SK-N-SH (cell line): ENCODE measurements at regions not wholly inside any gene's neighbourhood (a gene's known extent, or its start where the extent isn't known, plus 50 kb on each side); places are given as distances from the start of the nearest gene placed in this dataset.

Source experiments
- EP300 ChIP-seq, 2 experiments: IDR thresholded peaks; 2 replicates each; pipeline versions ENCODE4 v1.4.0 to v1.6.1; 2012; ENCODE audit warnings: borderline replicate concordance in 1 of 2, low read depth in 1 of 2, low read length in 1 of 2
- NRF1 ChIP-seq: IDR thresholded peaks from 2 replicates; pipeline ENCODE4 v1.6.1; 2012; ENCODE audit warnings: low read depth, mild to moderate bottlenecking, low read length
- TF ChIP-seq, protein P1 (sequence below): fragments of 200-600 bp; sonication (generic); IDR thresholded peaks from 2 replicates; pipeline ENCODE4 v1.6.1; 2017; ENCODE audit warnings: antibody characterized with exemption, mild to moderate bottlenecking, moderate library complexity
- TF ChIP-seq, protein P2 (sequence below): IDR thresholded peaks from 2 replicates; pipeline ENCODE4 v1.4.0; 2012; ENCODE audit warnings: low read depth, borderline replicate concordance
- TF ChIP-seq, protein P3 (sequence below): IDR thresholded peaks from 2 replicates; pipeline ENCODE4 v1.6.1; 2012; ENCODE audit warnings: mild to moderate bottlenecking, low read depth, low read length, moderate library complexity

DNA sequence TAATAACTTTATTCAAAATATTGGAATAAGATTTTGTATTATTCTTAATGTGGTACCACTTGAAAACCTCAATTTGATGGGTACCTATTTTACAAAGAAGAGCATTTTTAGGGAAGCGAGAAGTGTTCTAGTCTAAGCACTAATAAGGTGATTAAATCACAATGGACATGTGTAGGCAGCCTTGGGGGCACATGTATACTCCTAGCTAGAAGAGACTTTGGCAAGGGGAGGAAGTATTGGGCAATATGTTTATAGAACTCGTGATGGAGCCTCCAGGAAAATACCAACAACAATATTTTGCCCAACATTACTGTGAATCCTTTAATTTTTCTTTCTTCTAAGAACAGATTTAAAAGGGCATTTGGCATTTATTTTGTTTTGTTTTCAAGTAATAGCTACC, 280.3 kb downstream of the ADAMTS20 start:
- TF ChIP-seq, protein P1, sequence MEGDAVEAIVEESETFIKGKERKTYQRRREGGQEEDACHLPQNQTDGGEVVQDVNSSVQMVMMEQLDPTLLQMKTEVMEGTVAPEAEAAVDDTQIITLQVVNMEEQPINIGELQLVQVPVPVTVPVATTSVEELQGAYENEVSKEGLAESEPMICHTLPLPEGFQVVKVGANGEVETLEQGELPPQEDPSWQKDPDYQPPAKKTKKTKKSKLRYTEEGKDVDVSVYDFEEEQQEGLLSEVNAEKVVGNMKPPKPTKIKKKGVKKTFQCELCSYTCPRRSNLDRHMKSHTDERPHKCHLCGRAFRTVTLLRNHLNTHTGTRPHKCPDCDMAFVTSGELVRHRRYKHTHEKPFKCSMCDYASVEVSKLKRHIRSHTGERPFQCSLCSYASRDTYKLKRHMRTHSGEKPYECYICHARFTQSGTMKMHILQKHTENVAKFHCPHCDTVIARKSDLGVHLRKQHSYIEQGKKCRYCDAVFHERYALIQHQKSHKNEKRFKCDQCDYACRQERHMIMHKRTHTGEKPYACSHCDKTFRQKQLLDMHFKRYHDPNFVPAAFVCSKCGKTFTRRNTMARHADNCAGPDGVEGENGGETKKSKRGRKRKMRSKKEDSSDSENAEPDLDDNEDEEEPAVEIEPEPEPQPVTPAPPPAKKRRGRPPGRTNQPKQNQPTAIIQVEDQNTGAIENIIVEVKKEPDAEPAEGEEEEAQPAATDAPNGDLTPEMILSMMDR, result no peak
- no peak for TF ChIP-seq EP300 (IDR thresholded peaks at IDR 0.05; ENCODE audit: borderline replicate concordance in 1 of 2, low read depth in 1 of 2, low read length in 1 of 2)
- no peak for TF ChIP-seq NRF1
- TF ChIP-seq, protein P2, sequence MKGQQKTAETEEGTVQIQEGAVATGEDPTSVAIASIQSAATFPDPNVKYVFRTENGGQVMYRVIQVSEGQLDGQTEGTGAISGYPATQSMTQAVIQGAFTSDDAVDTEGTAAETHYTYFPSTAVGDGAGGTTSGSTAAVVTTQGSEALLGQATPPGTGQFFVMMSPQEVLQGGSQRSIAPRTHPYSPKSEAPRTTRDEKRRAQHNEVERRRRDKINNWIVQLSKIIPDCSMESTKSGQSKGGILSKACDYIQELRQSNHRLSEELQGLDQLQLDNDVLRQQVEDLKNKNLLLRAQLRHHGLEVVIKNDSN, result no peak
- TF ChIP-seq, protein P3, sequence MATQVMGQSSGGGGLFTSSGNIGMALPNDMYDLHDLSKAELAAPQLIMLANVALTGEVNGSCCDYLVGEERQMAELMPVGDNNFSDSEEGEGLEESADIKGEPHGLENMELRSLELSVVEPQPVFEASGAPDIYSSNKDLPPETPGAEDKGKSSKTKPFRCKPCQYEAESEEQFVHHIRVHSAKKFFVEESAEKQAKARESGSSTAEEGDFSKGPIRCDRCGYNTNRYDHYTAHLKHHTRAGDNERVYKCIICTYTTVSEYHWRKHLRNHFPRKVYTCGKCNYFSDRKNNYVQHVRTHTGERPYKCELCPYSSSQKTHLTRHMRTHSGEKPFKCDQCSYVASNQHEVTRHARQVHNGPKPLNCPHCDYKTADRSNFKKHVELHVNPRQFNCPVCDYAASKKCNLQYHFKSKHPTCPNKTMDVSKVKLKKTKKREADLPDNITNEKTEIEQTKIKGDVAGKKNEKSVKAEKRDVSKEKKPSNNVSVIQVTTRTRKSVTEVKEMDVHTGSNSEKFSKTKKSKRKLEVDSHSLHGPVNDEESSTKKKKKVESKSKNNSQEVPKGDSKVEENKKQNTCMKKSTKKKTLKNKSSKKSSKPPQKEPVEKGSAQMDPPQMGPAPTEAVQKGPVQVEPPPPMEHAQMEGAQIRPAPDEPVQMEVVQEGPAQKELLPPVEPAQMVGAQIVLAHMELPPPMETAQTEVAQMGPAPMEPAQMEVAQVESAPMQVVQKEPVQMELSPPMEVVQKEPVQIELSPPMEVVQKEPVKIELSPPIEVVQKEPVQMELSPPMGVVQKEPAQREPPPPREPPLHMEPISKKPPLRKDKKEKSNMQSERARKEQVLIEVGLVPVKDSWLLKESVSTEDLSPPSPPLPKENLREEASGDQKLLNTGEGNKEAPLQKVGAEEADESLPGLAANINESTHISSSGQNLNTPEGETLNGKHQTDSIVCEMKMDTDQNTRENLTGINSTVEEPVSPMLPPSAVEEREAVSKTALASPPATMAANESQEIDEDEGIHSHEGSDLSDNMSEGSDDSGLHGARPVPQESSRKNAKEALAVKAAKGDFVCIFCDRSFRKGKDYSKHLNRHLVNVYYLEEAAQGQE, result no peak
